ENCODE measurements at regions not wholly inside any gene's neighbourhood (a gene's known extent, or its start where the extent isn't known, plus 50 kb on each side); places are given as distances from the start of the nearest gene placed in this dataset.

GRCh38 chr2:15765686-15766302, 174.1 kb downstream of the DDX1 start:
- Histone ChIP-seq H3K27ac (replicated peaks) (no peak overlapping the region), H3K27me3 (ENCODE audit: insufficient read depth, poor library complexity, severe bottlenecking) (no peaks in the 10 kb centered on the region), H3K4me3 (replicated peaks; ENCODE audit: insufficient read depth, low read length) (no peak overlapping the region)
- TF ChIP-seq POLR2AphosphoS5 (IDR thresholded peaks at IDR 0.05; ENCODE audit: low read depth) = no peak
- TF ChIP-seq GABPA (IDR thresholded peaks at IDR 0.05; ENCODE audit: low read depth) = no peak
- no peak for TF ChIP-seq CTCF (IDR thresholded peaks at IDR 0.05; ENCODE audit: insufficient read depth, low read length)
- no peak for TF ChIP-seq SPI1 (IDR thresholded peaks at IDR 0.05; ENCODE audit: borderline replicate concordance, low read depth)
- TF ChIP-seq REST (IDR thresholded peaks at IDR 0.05; ENCODE audit: insufficient replicate concordance, low read depth) = no peak
- DNase-seq (ENCODE audit: low read depth in 1 of 2, low spot score in 1 of 2) = no peak

GRCh38 chr2:15766303-15766861, 174.0 kb upstream of the MYCN start:
- H3K27ac ChIP-seq (replicated peaks) = no peak overlapping the region
- no peak for TF ChIP-seq POLR2AphosphoS5 (IDR thresholded peaks at IDR 0.05; ENCODE audit: low read depth)
- no peak for TF ChIP-seq GABPA (IDR thresholded peaks at IDR 0.05; ENCODE audit: low read depth)
- TF ChIP-seq SPI1 (IDR thresholded peaks at IDR 0.05; ENCODE audit: borderline replicate concordance, low read depth) = no peak
- TF ChIP-seq REST (IDR thresholded peaks at IDR 0.05; ENCODE audit: insufficient replicate concordance, low read depth) = no peak
- TF ChIP-seq CTCF (IDR thresholded peaks at IDR 0.05; ENCODE audit: insufficient read depth, low read length) = no peak
- H3K27me3 ChIP-seq (ENCODE audit: insufficient read depth, poor library complexity, severe bottlenecking) = no peaks in the 10 kb centered on the region
- DNase-seq (ENCODE audit: low read depth in 1 of 2, low spot score in 1 of 2) = no peak
- no peak overlapping the region for H3K4me3 ChIP-seq (replicated peaks; ENCODE audit: insufficient read depth, low read length)

- no peaks in the 10 kb centered on the region for H3K27me3 ChIP-seq (ENCODE audit: insufficient read depth, poor library complexity, severe bottlenecking)
- H3K27ac ChIP-seq (replicated peaks) = no peak overlapping the region
- DNase-seq (ENCODE audit: low read depth in 1 of 2, low spot score in 1 of 2) = no peak
- no peak for TF ChIP-seq GABPA (IDR thresholded peaks at IDR 0.05; ENCODE audit: low read depth)
- TF ChIP-seq SPI1 (IDR thresholded peaks at IDR 0.05; ENCODE audit: borderline replicate concordance, low read depth) = no peak
- no peak for TF ChIP-seq REST (IDR thresholded peaks at IDR 0.05; ENCODE audit: insufficient replicate concordance, low read depth)
- H3K4me3 ChIP-seq (replicated peaks; ENCODE audit: insufficient read depth, low read length) = no peak overlapping the region
Measured at GRCh38 chr2:15766911-15767597, 173.3 kb upstream of the MYCN start.

Data from HL-60 (cell line).